BLaER1 treated with 17β-estradiol and CSF1 and Interleukin-3, amounts not matched to agents 10 nM and 100 nM (cell line): ENCODE measurements at regions not wholly inside any gene's neighbourhood (a gene's known extent, or its start where the extent isn't known, plus 50 kb on each side); places are given as distances from the start of the nearest gene placed in this dataset.

Source experiments
- H3K27ac ChIP-seq, 11 experiments: shearing (Covaris generic); formaldehyde crosslinking; 2 replicates each; pipeline ENCODE4 v1.8.1; 2022
- H3K27me3 ChIP-seq, 11 experiments: shearing (Covaris generic); formaldehyde crosslinking; 2 replicates each; pipeline ENCODE4 v1.8.1; 2022
- H3K36me3 ChIP-seq, 11 experiments: shearing (Covaris generic); formaldehyde crosslinking; 2 replicates each; pipeline ENCODE4 v1.8.1; 2022
- H3K4me1 ChIP-seq, 10 experiments: shearing (Covaris generic); formaldehyde crosslinking; 2 replicates each; pipeline ENCODE4 v1.8.1; 2022
- H3K4me2 ChIP-seq, 11 experiments: shearing (Covaris generic); formaldehyde crosslinking; 2 replicates each; pipeline ENCODE4 v1.8.1; 2022
- H3K4me3 ChIP-seq, 10 experiments: shearing (Covaris generic); formaldehyde crosslinking; 2 replicates each; pipeline ENCODE4 v1.8.1; 2022
- H3K9ac ChIP-seq, 11 experiments: shearing (Covaris generic); formaldehyde crosslinking; 2 replicates each; pipeline ENCODE4 v1.8.1; 2022
- H3K9me3 ChIP-seq, 11 experiments: shearing (Covaris generic); formaldehyde crosslinking; replicated peaks in 1 of 11; 2 replicates each; pipeline ENCODE4 v1.8.1; 2022
- H4K20me1 ChIP-seq, 11 experiments: shearing (Covaris generic); formaldehyde crosslinking; 2 replicates each; pipeline ENCODE4 v1.8.1; 2022
- Cebpa-rat ChIP-seq, 11 experiments: shearing (Covaris generic); IDR thresholded peaks; 2 replicates each; pipeline ENCODE4 v1.8.1; 2022

DNA sequence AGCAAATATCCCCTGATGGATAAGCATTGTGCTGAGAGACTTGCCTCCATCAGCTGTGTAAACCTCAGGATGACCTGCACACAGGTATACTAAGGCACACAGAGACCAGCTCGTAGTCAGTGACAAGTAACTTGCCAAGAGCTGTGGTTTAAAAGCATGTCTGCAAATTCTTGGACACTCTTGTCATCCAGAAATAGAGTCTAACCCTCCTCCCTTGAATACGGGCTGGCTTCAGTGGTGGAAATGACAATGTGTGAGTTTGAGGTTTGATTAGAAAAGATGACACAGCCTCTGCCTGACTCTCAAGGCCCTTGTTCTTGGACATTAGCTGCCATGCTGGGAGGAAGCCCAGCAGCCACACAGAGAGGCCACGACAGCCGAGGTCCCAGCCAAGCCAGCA is 114.4 kb downstream of the GADD45G start:
- Histone ChIP-seq H3K9ac (no peak overlapping the region), H3K4me1 (peaks cover 28 to 60% (median 47%) of the 10 kb centered on the region in 10 experiments), H3K27me3 (no peaks in the 10 kb centered on the region), H3K36me3 (no peaks in the 10 kb centered on the region), H4K20me1 (no peaks in the 10 kb centered on the region), H3K4me2 (peak overlapping the region in 6 of 11 experiments; percentile 57 to 89 (median 75); a peak in 9 of 22 replicates), H3K9me3 (peaks cover 0 to 16% (median 5%) of the 10 kb centered on the region in 11 experiments; a peak in 6 of 22 replicates), H3K27ac (peak overlapping the region in 3 of 11 experiments; percentile 10 to 66 (median 17); a peak in 2 of 22 replicates), H3K4me3 (no peak overlapping the region)
- no peak for TF ChIP-seq Cebpa-rat (IDR thresholded peaks at IDR 0.05)

DNA sequence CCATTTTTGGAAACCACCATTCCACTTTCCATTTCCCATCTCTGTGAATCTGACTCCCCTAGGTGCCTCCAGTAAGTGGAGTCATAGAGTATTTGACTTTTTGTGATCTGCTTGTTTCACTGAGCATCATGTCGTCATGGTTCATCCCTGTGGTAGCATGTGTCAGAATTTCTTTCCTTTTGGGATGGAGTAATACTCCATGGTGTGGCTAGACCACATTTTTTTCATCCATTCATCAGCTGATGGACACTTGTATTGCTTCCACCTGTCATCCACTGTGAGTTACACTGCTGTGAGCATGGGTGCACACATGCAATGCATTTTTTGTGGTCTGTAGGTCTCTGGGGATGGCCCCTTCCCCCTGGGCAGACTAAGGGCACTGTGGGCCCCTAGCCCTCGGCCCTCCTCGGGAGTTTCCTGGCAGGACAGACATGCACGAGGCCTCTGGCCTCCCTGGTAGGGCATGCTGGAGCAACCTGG is 115.9 kb downstream of the GADD45G start:
- TF ChIP-seq Cebpa-rat (IDR thresholded peaks at IDR 0.05), result no peak
- Histone ChIP-seq H3K9me3 (peaks cover 0 to 14% (median 0%) of the 10 kb centered on the region in 11 experiments; a peak in 5 of 22 replicates), H3K4me1 (peaks cover 28 to 53% (median 43%) of the 10 kb centered on the region in 10 experiments), H3K36me3 (no peaks in the 10 kb centered on the region), H3K27ac (peak overlapping the region in 9 of 11 experiments; percentile 4 to 70 (median 54); a peak in 16 of 22 replicates), H3K9ac (peak overlapping the region in 4 of 11 experiments; percentile 39 to 53 (median 46); a peak in 5 of 22 replicates), H3K4me2 (peak overlapping the region; percentile 57 to 89 (median 79)), H4K20me1 (no peaks in the 10 kb centered on the region), H3K4me3 (no peak overlapping the region), H3K27me3 (no peaks in the 10 kb centered on the region)

- H3K4me1 ChIP-seq, result peaks cover 28 to 48% (median 39%) of the 10 kb centered on the region in 10 experiments
- TF ChIP-seq Cebpa-rat (IDR thresholded peaks at IDR 0.05), result 0 out of 22 replicates have a peak, but pooled peaks of 1 of the 11 experiments have one; percentile 15
- H3K9ac ChIP-seq, result peak overlapping the region in 4 of 11 experiments; percentile 41 to 57 (median 52); a peak in 5 of 22 replicates
- H3K27ac ChIP-seq, result peak overlapping the region in 9 of 11 experiments; percentile 4 to 71 (median 54); a peak in 16 of 22 replicates
- no peaks in the 10 kb centered on the region for H3K36me3 ChIP-seq
- peak overlapping the region; percentile 57 to 89 (median 79) for H3K4me2 ChIP-seq
- H3K9me3 ChIP-seq, result peaks cover 0 to 14% (median 0%) of the 10 kb centered on the region in 11 experiments; a peak in 5 of 22 replicates
- H3K4me3 ChIP-seq, result no peak overlapping the region
- no peaks in the 10 kb centered on the region for H3K27me3 ChIP-seq
- H4K20me1 ChIP-seq, result no peaks in the 10 kb centered on the region
Measured at GRCh38 chr9:89721176-89721700, 116.4 kb downstream of the GADD45G start.

DNA sequence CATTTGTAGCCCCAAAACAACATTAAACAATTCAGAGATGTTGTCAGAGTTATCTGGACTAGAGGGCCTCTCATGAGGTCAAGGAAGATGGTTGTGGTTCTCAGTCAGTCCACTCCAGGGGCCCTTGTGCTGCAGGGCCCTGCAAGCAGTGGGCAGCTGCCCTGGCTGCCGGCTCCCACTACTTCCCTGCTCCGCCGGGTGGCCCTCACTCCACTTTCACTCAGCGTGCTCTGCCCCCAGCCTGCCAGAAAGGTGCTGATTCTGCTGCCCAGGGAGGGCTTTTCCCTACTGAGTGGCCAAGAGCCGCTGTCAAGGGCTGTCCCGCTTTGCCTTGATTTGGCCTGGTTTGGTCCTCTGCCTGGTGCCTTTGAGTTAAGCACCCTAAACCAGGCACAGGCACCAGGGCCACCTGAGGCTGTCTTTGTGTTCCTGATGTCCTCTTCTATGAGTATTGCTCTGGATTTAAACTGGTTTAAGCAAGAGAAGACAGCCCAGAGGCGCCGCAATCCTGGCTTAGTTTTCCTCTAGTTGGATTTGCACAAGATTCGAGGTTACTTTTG is 117.2 kb downstream of the GADD45G start:
- no peak for TF ChIP-seq Cebpa-rat (IDR thresholded peaks at IDR 0.05)
- H3K4me2 ChIP-seq, result peak overlapping the region; percentile 57 to 89 (median 79); a peak in 18 of 22 replicates

GRCh38 chr9:89722712-89723111 is 117.9 kb downstream of the GADD45G start:
- Histone ChIP-seq H3K9me3 (peaks cover 0 to 9% (median 0%) of the 10 kb centered on the region in 11 experiments; a peak in 5 of 22 replicates), H3K4me1 (peaks cover 28 to 41% (median 33%) of the 10 kb centered on the region in 10 experiments), H3K9ac (no peak overlapping the region), H3K4me3 (no peak overlapping the region), H3K4me2 (no peak overlapping the region), H3K27ac (peak overlapping the region in 2 of 11 experiments; percentile 53 to 71; a peak in 2 of 22 replicates), H4K20me1 (no peaks in the 10 kb centered on the region), H3K27me3 (no peaks in the 10 kb centered on the region), H3K36me3 (no peaks in the 10 kb centered on the region)
- TF ChIP-seq Cebpa-rat (IDR thresholded peaks at IDR 0.05), result no peak

More for the DNA sequence above, 117.2 kb downstream of the GADD45G start:
- Histone ChIP-seq H3K4me1 (peaks cover 28 to 41% (median 33%) of the 10 kb centered on the region in 10 experiments), H3K36me3 (no peaks in the 10 kb centered on the region), H3K27me3 (no peaks in the 10 kb centered on the region), H4K20me1 (no peaks in the 10 kb centered on the region), H3K4me3 (no peak overlapping the region), H3K27ac (peak overlapping the region in 8 of 11 experiments; percentile 22 to 71 (median 47); a peak in 10 of 22 replicates), H3K9ac (peak overlapping the region in 3 of 11 experiments; percentile 16 to 57 (median 24); a peak in 2 of 22 replicates), H3K9me3 (peaks cover 0 to 14% (median 0%) of the 10 kb centered on the region in 11 experiments; a peak in 6 of 22 replicates)

GRCh38 chr9:89723469-89724100 is 118.8 kb downstream of the GADD45G start:
- no peaks in the 10 kb centered on the region for H3K36me3 ChIP-seq
- peaks cover 0 to 6% (median 0%) of the 10 kb centered on the region in 11 experiments; a peak in 1 of 22 replicates for H3K9me3 ChIP-seq
- TF ChIP-seq Cebpa-rat (IDR thresholded peaks at IDR 0.05), result no peak
- H4K20me1 ChIP-seq, result no peaks in the 10 kb centered on the region
- H3K9ac ChIP-seq, result no peak overlapping the region
- no peak overlapping the region for H3K4me3 ChIP-seq
- H3K4me1 ChIP-seq, result peaks cover 26 to 40% (median 32%) of the 10 kb centered on the region in 10 experiments
- H3K27me3 ChIP-seq, result no peaks in the 10 kb centered on the region
- H3K27ac ChIP-seq, result no peak overlapping the region
- H3K4me2 ChIP-seq, result no peak overlapping the region

- Histone ChIP-seq H3K4me1 (peaks cover 16 to 42% (median 38%) of the 10 kb centered on the region in 10 experiments), H3K36me3 (no peaks in the 10 kb centered on the region), H3K4me2 (no peak overlapping the region), H3K9me3 (peaks cover 0 to 6% (median 0%) of the 10 kb centered on the region in 11 experiments; a peak in 1 of 22 replicates), H3K27ac (no peak overlapping the region), H3K4me3 (no peak overlapping the region), H3K9ac (no peak overlapping the region), H4K20me1 (no peaks in the 10 kb centered on the region), H3K27me3 (no peaks in the 10 kb centered on the region)
- TF ChIP-seq Cebpa-rat (IDR thresholded peaks at IDR 0.05), result no peak
Measured at GRCh38 chr9:89724659-89725058, 119.8 kb downstream of the GADD45G start.

GRCh38 chr9:89725271-89725670 is 120.5 kb downstream of the GADD45G start:
- no peak overlapping the region for H3K4me2 ChIP-seq
- no peak overlapping the region for H3K4me3 ChIP-seq
- TF ChIP-seq Cebpa-rat (IDR thresholded peaks at IDR 0.05), result no peak
- H4K20me1 ChIP-seq, result no peaks in the 10 kb centered on the region
- no peak overlapping the region for H3K9ac ChIP-seq
- H3K9me3 ChIP-seq, result peaks cover 0 to 6% (median 0%) of the 10 kb centered on the region in 11 experiments; a peak in 1 of 22 replicates
- no peaks in the 10 kb centered on the region for H3K27me3 ChIP-seq
- H3K36me3 ChIP-seq, result no peaks in the 10 kb centered on the region
- peaks cover 16 to 42% (median 37%) of the 10 kb centered on the region in 10 experiments for H3K4me1 ChIP-seq
- H3K27ac ChIP-seq, result no peak overlapping the region
